SK-N-MC (cell line): ENCODE measurements at regions not wholly inside any gene's neighbourhood (a gene's known extent, or its start where the extent isn't known, plus 50 kb on each side); places are given as distances from the start of the nearest gene placed in this dataset.

ENCODE experiments used
- EZH2 ChIP-seq: fragments of 200-600 bp; sonication (generic); IDR thresholded peaks from one replicate; pipeline ENCODE4 v1.6.1; 2017; ENCODE audit warnings: antibody characterized with exemption
- FOXP2 ChIP-seq: optimal IDR thresholded peaks from 2 replicates; pipeline ENCODE3; 2011; ENCODE audit warnings: mild to moderate bottlenecking, moderate library complexity; ENCODE audit not compliant: insufficient read depth; ENCODE audit errors: extremely low read length, control extremely low read depth
- POLR2AphosphoS5 ChIP-seq: IDR thresholded peaks from 2 replicates; pipeline ENCODE4 v1.6.1; 2012; ENCODE audit warnings: mild to moderate bottlenecking, low read depth, low read length, borderline replicate concordance

- TF ChIP-seq EZH2 (no peak), POLR2AphosphoS5 (no peak), FOXP2 (no peak)
Measured at GRCh38 chr11:70012134-70012733, 65.9 kb upstream of the ANO1 start.
